B cell (primary cell): ENCODE measurements at regions not wholly inside any gene's neighbourhood (a gene's known extent, or its start where the extent isn't known, plus 50 kb on each side); places are given as distances from the start of the nearest gene placed in this dataset.

Experiments used
- ATAC-seq: fragments of 200-7000 bp; cut with Tn5 transposase; one replicate; pipeline ENCODE4 v1.10.0; 2021; ENCODE audit warnings: low read depth, mild to moderate bottlenecking, moderate number of reproducible peaks, moderate library complexity
- CTCF ChIA-PET: fragments of 350-600 bp; sonication (Branson Sonifier 250); formaldehyde crosslinking; loops from one replicate; lab custom pipeline; 2021; ENCODE audit warnings: antibody characterized with exemption, inconsistent platforms; lab: Charles Lee
- POLR2A ChIA-PET: fragments of 350-600 bp; sonication (Branson Sonifier 250); formaldehyde crosslinking; loops from one replicate; lab custom pipeline; 2021; ENCODE audit warnings: antibody characterized with exemption; lab: Charles Lee
- DNase-seq: peaks from one replicate; pipeline ENCODE4 v3.0.0; 2013
- H2AFZ ChIP-seq: 2 replicates; pipeline ENCODE4 v1.6.1; 2012; ENCODE audit warnings: mild to moderate bottlenecking, low read depth, low read length; ENCODE audit not compliant: insufficient read depth, poor library complexity, severe bottlenecking
- H3K27ac ChIP-seq, 2 donors: 1 replicate in 1 of 2; 2 replicates in 1 of 2; pipeline ENCODE4 v1.5.1; 2012 to 2013; ENCODE audit warnings: low read length in 2 of 2, mild to moderate bottlenecking in 2 of 2, moderate library complexity in 1 of 2
- H3K27me3 ChIP-seq, 4 experiments: fragments of 200-600 bp in 1 of 4; sonication (generic) in 1 of 4; replicated peaks in 1 of 4; 1 replicate in 2 of 4; 2 replicates in 2 of 4; pipeline versions ENCODE4 v1.6.1 to v1.7.0; 2013 to 2016; ENCODE audit warnings: low read length in 3 of 4, mild to moderate bottlenecking in 2 of 4, mixed read lengths in 1 of 4, moderate library complexity in 1 of 4; ENCODE audit not compliant: insufficient read depth in 4 of 4, control insufficient read depth in 3 of 4; ENCODE audit errors: control extremely low read depth in 1 of 4
- H3K36me3 ChIP-seq, 2 experiments: replicated peaks in 1 of 2; 1 replicate in 1 of 2; 2 replicates in 1 of 2; pipeline versions ENCODE4 v1.6.1 to v1.7.1; 2013; ENCODE audit warnings: low read length in 1 of 2; ENCODE audit not compliant: insufficient read depth in 2 of 2, control insufficient read depth in 1 of 2; ENCODE audit errors: control extremely low read depth in 1 of 2, extremely low read depth in 1 of 2
- H3K4me1 ChIP-seq, 2 donors: fragments of 200-600 bp in 1 of 2; sonication (generic) in 1 of 2; 1 replicate in 1 of 2; 2 replicates in 1 of 2; pipeline versions ENCODE4 v1.5.1 to v1.6.1; 2013 to 2017; ENCODE audit warnings: low read length in 2 of 2; ENCODE audit not compliant: control insufficient read depth in 2 of 2, insufficient read depth in 2 of 2
- H3K4me2 ChIP-seq: replicated peaks from 2 replicates; pipeline ENCODE3; 2012; ENCODE audit warnings: mild to moderate bottlenecking, low read depth, low read length; ENCODE audit not compliant: poor library complexity, severe bottlenecking
- H3K4me3 ChIP-seq, 5 experiments: fragments of 200-600 bp in 1 of 5; sonication (generic) in 1 of 5; 1 replicate in 3 of 5; 2 replicates in 2 of 5; pipeline versions ENCODE4 v1.5.1 to v1.7.0; 2011 to 2016; ENCODE audit warnings: low read length in 4 of 5, mild to moderate bottlenecking in 4 of 5, low read depth in 2 of 5, control low read depth in 1 of 5, moderate library complexity in 1 of 5; ENCODE audit not compliant: insufficient read depth in 1 of 5; ENCODE audit errors: control extremely low read depth in 1 of 5, extremely low read depth in 1 of 5
- H3K79me2 ChIP-seq: fragments of 200-600 bp; sonication (generic); one replicate; pipeline ENCODE4 v1.6.0; 2016; ENCODE audit warnings: low read length; ENCODE audit not compliant: control insufficient read depth, insufficient read depth
- H3K9ac ChIP-seq: fragments of 200-600 bp; sonication (generic); 2 replicates; pipeline ENCODE4 v1.6.1; 2017; ENCODE audit warnings: mild to moderate bottlenecking, low read length, moderate library complexity
- H3K9me3 ChIP-seq, 3 donors: one replicate each; pipeline versions ENCODE4 v1.6.1 to v1.7.1; 2013; ENCODE audit warnings: low read length in 2 of 3; ENCODE audit not compliant: control insufficient read depth in 2 of 3, insufficient read depth in 1 of 3; ENCODE audit errors: control extremely low read depth in 1 of 3
- H4K20me1 ChIP-seq: 2 replicates; pipeline ENCODE4 v1.6.0; 2012; ENCODE audit warnings: mild to moderate bottlenecking, low read length; ENCODE audit not compliant: insufficient read depth, control insufficient read depth, poor library complexity, severe bottlenecking
- H3K27ac Mint-ChIP-seq: one replicate; pipeline ENCODE4 v1.8.0; 2021; ENCODE audit warnings: mixed read lengths
- H3K27me3 Mint-ChIP-seq: one replicate; pipeline ENCODE4 v1.8.0; 2021; ENCODE audit warnings: mixed read lengths
- H3K4me1 Mint-ChIP-seq: one replicate; pipeline ENCODE4 v1.8.0; 2021; ENCODE audit warnings: mixed read lengths
- H3K4me3 Mint-ChIP-seq: one replicate; pipeline ENCODE4 v1.8.0; 2021; ENCODE audit warnings: mixed read lengths
- H3K9me3 Mint-ChIP-seq: one replicate; pipeline ENCODE4 v1.8.0; 2022; ENCODE audit warnings: mixed read lengths; ENCODE audit not compliant: insufficient read depth
- CTCF ChIP-seq: fragments of 200-600 bp; IDR thresholded peaks from one replicate; pipeline ENCODE4 v1.8.0; 2022; ENCODE audit warnings: antibody characterized with exemption, mild to moderate bottlenecking
- EZH2 ChIP-seq: IDR thresholded peaks from 2 replicates; pipeline ENCODE4 v1.6.1; 2012; ENCODE audit warnings: borderline replicate concordance, low read depth, mild to moderate bottlenecking, moderate library complexity, low read length; ENCODE audit not compliant: insufficient read depth, poor library complexity, severe bottlenecking
- WGBS: methylation state at CpG from one replicate; pipeline ENCODE4 v1.1.5; 2013; ENCODE audit warnings: missing lambda C conversion rate; ENCODE audit not compliant: insufficient coverage; 5-methylcytosine and 5-hydroxymethylcytosine counted together
- intact Hi-C: fragments of 100-400 bp; cut with micrococcal nuclease; formaldehyde crosslinking; loops from one replicate; pipeline ENCODE4 v1.10.0; 2022

- TF ChIP-seq CTCF (no peak), EZH2 (no peak)
- H4K20me1 ChIP-seq = no peaks in the 10 kb centered on the region
- H3K4me3 Mint-ChIP-seq = no peak overlapping the region
- peaks cover 20% of the 10 kb centered on the region for H3K4me1 Mint-ChIP-seq
- H3K36me3 ChIP-seq = no peaks in the 10 kb centered on the region
- no peaks in the 10 kb centered on the region for H3K9me3 ChIP-seq
- ATAC-seq = no peak
- no peak for DNase-seq
- ChIA-PET POLR2A (no interaction called here), CTCF (no interaction called here)
- no peak overlapping the region for H3K9ac ChIP-seq
- no peak overlapping the region for H3K27ac ChIP-seq
- intact Hi-C loops = no loop called here
- no peaks in the 10 kb centered on the region for H3K27me3 Mint-ChIP-seq
- H3K9me3 Mint-ChIP-seq = no peaks in the 10 kb centered on the region
- no peak overlapping the region for H3K4me2 ChIP-seq
- H3K79me2 ChIP-seq = no peaks in the 10 kb centered on the region
- no peaks in the 10 kb centered on the region for H3K27me3 ChIP-seq
- peak overlapping the region; percentile 2 for H3K27ac Mint-ChIP-seq
- WGBS = 71% methylated on average over 2 of the region's 5 CpGs
- H2AFZ ChIP-seq = no peak overlapping the region
- no peak overlapping the region for H3K4me3 ChIP-seq
- peaks cover 19 to 23% of the 10 kb centered on the region in 2 donors for H3K4me1 ChIP-seq
These were observed 115.4 kb upstream of the SLC44A1 start for GRCh38 chr9:105128908-105129600.

GRCh38 chr9:105129731-105130130, 114.7 kb upstream of the SLC44A1 start:
- H3K9ac ChIP-seq = no peak overlapping the region
- no peak for ATAC-seq
- Mint-ChIP-seq H3K4me1 (peaks cover 20% of the 10 kb centered on the region), H3K27me3 (no peaks in the 10 kb centered on the region), H3K4me3 (no peak overlapping the region), H3K27ac (no peak overlapping the region), H3K9me3 (no peaks in the 10 kb centered on the region)
- no peaks in the 10 kb centered on the region for H3K79me2 ChIP-seq
- peaks cover 19 to 23% of the 10 kb centered on the region in 2 donors for H3K4me1 ChIP-seq
- no peaks in the 10 kb centered on the region for H3K36me3 ChIP-seq
- CTCF ChIA-PET = no interaction called here
- no peak for DNase-seq
- intact Hi-C loops = no loop called here
- POLR2A ChIA-PET = no interaction called here
- 90% methylated on average over 1 of the region's 1 CpG for WGBS
- no peak overlapping the region for H3K4me3 ChIP-seq
- no peak overlapping the region for H3K27ac ChIP-seq
- no peaks in the 10 kb centered on the region for H3K27me3 ChIP-seq
- H2AFZ ChIP-seq = no peak overlapping the region
- H4K20me1 ChIP-seq = no peaks in the 10 kb centered on the region
- no peaks in the 10 kb centered on the region for H3K9me3 ChIP-seq
- TF ChIP-seq EZH2 = no peak
- TF ChIP-seq CTCF = no peak
- no peak overlapping the region for H3K4me2 ChIP-seq
